Breast epithelium (tissue), 3 donors: ENCODE measurements at regions not wholly inside any gene's neighbourhood (a gene's known extent, or its start where the extent isn't known, plus 50 kb on each side); places are given as distances from the start of the nearest gene placed in this dataset.

Experiments used
- POLR2AphosphoS5 ChIP-seq, 3 donors: sonication (generic); formaldehyde crosslinking; IDR thresholded peaks; one replicate each; pipeline ENCODE4 v1.6.1; 2017; ENCODE audit warnings: antibody characterized with exemption in 3 of 3
- TF ChIP-seq, protein P1 (sequence below), 3 donors: fragments of 450-650 bp; IDR thresholded peaks; one replicate each; pipeline ENCODE4 v1.5.1; 2016 to 2017; ENCODE audit warnings: antibody characterized with exemption in 3 of 3, mild to moderate bottlenecking in 3 of 3, moderate library complexity in 3 of 3

DNA sequence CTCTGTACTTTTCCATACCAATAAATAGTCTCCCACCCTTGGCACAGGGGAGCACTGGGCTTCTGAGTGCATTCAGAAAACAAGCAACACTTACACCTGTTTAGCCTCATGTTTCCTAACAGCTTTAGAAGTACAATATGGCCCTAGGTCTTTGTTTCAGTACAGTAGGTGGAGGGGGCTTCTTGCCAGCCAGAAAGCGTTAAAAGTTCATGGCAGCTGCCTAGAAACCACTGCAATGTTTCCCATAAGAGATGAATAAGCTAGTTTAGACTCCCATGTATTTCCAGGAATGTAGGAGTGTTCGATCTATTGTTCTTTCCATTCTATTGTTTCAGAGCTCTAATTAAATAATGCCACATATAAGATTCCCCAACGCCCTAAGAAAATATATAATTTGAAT lies 444.8 kb downstream of the ARHGEF28 start:
- TF ChIP-seq, protein P1, sequence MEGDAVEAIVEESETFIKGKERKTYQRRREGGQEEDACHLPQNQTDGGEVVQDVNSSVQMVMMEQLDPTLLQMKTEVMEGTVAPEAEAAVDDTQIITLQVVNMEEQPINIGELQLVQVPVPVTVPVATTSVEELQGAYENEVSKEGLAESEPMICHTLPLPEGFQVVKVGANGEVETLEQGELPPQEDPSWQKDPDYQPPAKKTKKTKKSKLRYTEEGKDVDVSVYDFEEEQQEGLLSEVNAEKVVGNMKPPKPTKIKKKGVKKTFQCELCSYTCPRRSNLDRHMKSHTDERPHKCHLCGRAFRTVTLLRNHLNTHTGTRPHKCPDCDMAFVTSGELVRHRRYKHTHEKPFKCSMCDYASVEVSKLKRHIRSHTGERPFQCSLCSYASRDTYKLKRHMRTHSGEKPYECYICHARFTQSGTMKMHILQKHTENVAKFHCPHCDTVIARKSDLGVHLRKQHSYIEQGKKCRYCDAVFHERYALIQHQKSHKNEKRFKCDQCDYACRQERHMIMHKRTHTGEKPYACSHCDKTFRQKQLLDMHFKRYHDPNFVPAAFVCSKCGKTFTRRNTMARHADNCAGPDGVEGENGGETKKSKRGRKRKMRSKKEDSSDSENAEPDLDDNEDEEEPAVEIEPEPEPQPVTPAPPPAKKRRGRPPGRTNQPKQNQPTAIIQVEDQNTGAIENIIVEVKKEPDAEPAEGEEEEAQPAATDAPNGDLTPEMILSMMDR (IDR thresholded peaks at IDR 0.05): no peak
- TF ChIP-seq POLR2AphosphoS5 (IDR thresholded peaks at IDR 0.05): no peak
